IMR-90 (cell line): ENCODE measurements at regions not wholly inside any gene's neighbourhood (a gene's known extent, or its start where the extent isn't known, plus 50 kb on each side); places are given as distances from the start of the nearest gene placed in this dataset.
A peak's percentile ranks its signal among the peaks of the same experiment; 100 is the strongest.

Source experiments
- ATAC-seq: fragments of 200-7000 bp; cut with Tn5 transposase; 2 replicates; pipeline ENCODE4 v1.9.1; 2020; ENCODE audit warnings: low read depth, mild to moderate bottlenecking, moderate library complexity
- BruUV-seq: library from RNA; stranded (reverse); fragments of 400-500 nt; replicated peaks from 2 replicates; lab custom pipeline; 2021; lab: Mats Ljungman, UMichigan
- CTCF ChIA-PET: fragments of 300-600 bp; formaldehyde crosslinking; extraction: SDS; loops from one replicate; lab custom pipeline; 2021; ENCODE audit warnings: antibody characterized with exemption; lab: Yijun Ruan, JAX
- POLR2A ChIA-PET: fragments of 300-600 bp; sonication (Branson Sonifier 250); formaldehyde crosslinking; loops from one replicate; lab custom pipeline; 2022; ENCODE audit warnings: antibody characterized with exemption; ENCODE audit not compliant: unreplicated experiment; lab: Charles Lee
- DNase-seq: peaks from one replicate; pipeline ENCODE4 v3.0.0; 2013
- H2AFZ ChIP-seq: replicated peaks from 2 replicates; pipeline ENCODE3; 2013; ENCODE audit warnings: low read length, mild to moderate bottlenecking; ENCODE audit not compliant: poor library complexity
- H2AK5ac ChIP-seq: 2 replicates; pipeline ENCODE4 v1.6.1; 2013; ENCODE audit warnings: low read depth, low read length, inconsistent platforms
- H2AK9ac ChIP-seq: replicated peaks from 2 replicates; pipeline ENCODE3; 2013; ENCODE audit warnings: mild to moderate bottlenecking, low read depth, low read length, moderate library complexity; ENCODE audit not compliant: poor library complexity
- H2BK120ac ChIP-seq: 2 replicates; pipeline ENCODE4 v1.6.1; 2013; ENCODE audit warnings: low read depth, low read length, inconsistent platforms
- H2BK15ac ChIP-seq: 3 replicates; pipeline ENCODE4 v1.6.1; 2013; ENCODE audit warnings: low read depth, low read length, inconsistent platforms
- H2BK20ac ChIP-seq: 2 replicates; pipeline ENCODE4 v1.6.1; 2013; ENCODE audit warnings: low read depth, mild to moderate bottlenecking, inconsistent platforms, low read length, moderate library complexity
- H2BK5ac ChIP-seq: 2 replicates; pipeline ENCODE4 v1.6.1; 2013; ENCODE audit warnings: mild to moderate bottlenecking, low read depth, low read length, inconsistent platforms; ENCODE audit not compliant: poor library complexity, severe bottlenecking
- H3K14ac ChIP-seq: replicated peaks from 2 replicates; pipeline ENCODE4 v1.6.1; 2013; ENCODE audit warnings: low read depth, low read length, inconsistent platforms
- H3K18ac ChIP-seq: 2 replicates; pipeline ENCODE4 v1.6.1; 2013; ENCODE audit warnings: low read depth, low read length, control low read depth
- H3K23ac ChIP-seq: 2 replicates; pipeline ENCODE4 v1.6.1; 2013; ENCODE audit warnings: low read depth, low read length, inconsistent platforms
- H3K27ac ChIP-seq: 2 replicates; pipeline ENCODE4 v1.5.1; 2013; ENCODE audit warnings: mild to moderate bottlenecking, control low read depth, low read length; ENCODE audit not compliant: insufficient read depth
- H3K27me3 ChIP-seq: 2 replicates; pipeline ENCODE4 v1.6.1; 2013; ENCODE audit warnings: low read length; ENCODE audit not compliant: control insufficient read depth, insufficient read depth
- H3K36me3 ChIP-seq: 2 replicates; pipeline ENCODE4 v1.6.1; 2013; ENCODE audit warnings: low read length, mixed read lengths; ENCODE audit not compliant: control insufficient read depth, insufficient read depth
- H3K4ac ChIP-seq: 2 replicates; pipeline ENCODE4 v1.6.1; 2013; ENCODE audit warnings: low read depth, low read length, inconsistent platforms
- H3K4me1 ChIP-seq: 2 replicates; pipeline ENCODE4 v1.6.1; 2013; ENCODE audit warnings: low read length, mixed read lengths; ENCODE audit not compliant: control insufficient read depth, insufficient read depth
- H3K4me2 ChIP-seq: 2 replicates; pipeline ENCODE4 v1.6.1; 2013; ENCODE audit warnings: low read depth, mild to moderate bottlenecking, control low read depth, low read length, moderate library complexity
- H3K4me3 ChIP-seq: 2 replicates; pipeline ENCODE4 v1.5.1; 2013; ENCODE audit warnings: low read depth, mild to moderate bottlenecking, control low read depth, low read length, moderate library complexity; ENCODE audit not compliant: insufficient read depth
- H3K56ac ChIP-seq: 2 replicates; pipeline ENCODE4 v1.6.1; 2013; ENCODE audit warnings: low read length, inconsistent platforms; ENCODE audit not compliant: insufficient read depth; ENCODE audit errors: extremely low read depth
- H3K79me1 ChIP-seq, 2 experiments: 2 replicates each; pipeline ENCODE4 v1.6.1; 2013; ENCODE audit warnings: low read length in 2 of 2, inconsistent platforms in 1 of 2, low read depth in 1 of 2
- H3K9ac ChIP-seq: 2 replicates; pipeline ENCODE4 v1.6.1; 2013; ENCODE audit warnings: low read depth, low read length, control low read depth
- H3K9me1 ChIP-seq: 2 replicates; pipeline ENCODE4 v1.6.1; 2013; ENCODE audit warnings: low read length, inconsistent platforms; ENCODE audit not compliant: insufficient read depth
- H3K9me3 ChIP-seq: 2 replicates; pipeline ENCODE4 v1.6.1; 2013; ENCODE audit warnings: low read length; ENCODE audit not compliant: control insufficient read depth, insufficient read depth
- H4K20me1 ChIP-seq: 2 replicates; pipeline ENCODE4 v1.6.1; 2013; ENCODE audit warnings: low read length, inconsistent platforms; ENCODE audit not compliant: insufficient read depth
- H4K5ac ChIP-seq: 2 replicates; pipeline ENCODE4 v1.6.1; 2013; ENCODE audit warnings: mild to moderate bottlenecking, low read depth, low read length, control low read depth
- H4K8ac ChIP-seq, 2 experiments: 2 replicates each; pipeline ENCODE4 v1.6.1; 2013; ENCODE audit warnings: low read depth in 2 of 2, low read length in 2 of 2, control low read depth in 1 of 2, inconsistent platforms in 1 of 2
- H4K91ac ChIP-seq: 2 replicates; pipeline ENCODE4 v1.6.1; 2013; ENCODE audit warnings: low read depth, low read length, inconsistent platforms; ENCODE audit not compliant: insufficient read depth
- BHLHE40 ChIP-seq: fragments of 150-350 bp; IDR thresholded peaks from 2 replicates; pipeline ENCODE4 v1.6.1; 2016; ENCODE audit warnings: mild to moderate bottlenecking, low read depth, low read length
- CHD1 ChIP-seq: IDR thresholded peaks from 2 replicates; pipeline ENCODE4 v1.6.1; 2012; ENCODE audit warnings: low read depth, low read length, improper control_type of control experiment
- CTCF ChIP-seq: conservative IDR thresholded peaks from 2 replicates; pipeline ENCODE4 v1.5.1; 2012; ENCODE audit warnings: mild to moderate bottlenecking, low read depth, low read length, improper control_type of control experiment
- ELK1 ChIP-seq: fragments of 150-350 bp; IDR thresholded peaks from 2 replicates; pipeline ENCODE4 v1.6.1; 2016; ENCODE audit warnings: low read depth, mild to moderate bottlenecking, low read length, moderate library complexity, borderline replicate concordance
- FOS ChIP-seq: fragments of 150-350 bp; IDR thresholded peaks from 2 replicates; pipeline ENCODE4 v1.6.1; 2016; ENCODE audit warnings: low read depth, low read length
- MAFK ChIP-seq: IDR thresholded peaks from 2 replicates; pipeline ENCODE4 v1.6.1; 2012; ENCODE audit warnings: low read depth, low read length, improper control_type of control experiment
- MXI1 ChIP-seq: IDR thresholded peaks from 2 replicates; pipeline ENCODE4 v1.6.1; 2012; ENCODE audit warnings: low read depth, mild to moderate bottlenecking, low read length, moderate library complexity, borderline replicate concordance
- NFE2L2 ChIP-seq: fragments of 150-350 bp; IDR thresholded peaks from 2 replicates; pipeline ENCODE4 v1.6.1; 2016; ENCODE audit warnings: low read depth, mild to moderate bottlenecking, low read length
- RCOR1 ChIP-seq: IDR thresholded peaks from 2 replicates; pipeline ENCODE4 v1.6.1; 2012; ENCODE audit warnings: mild to moderate bottlenecking, low read length, improper control_type of control experiment; ENCODE audit not compliant: insufficient replicate concordance
- RFX5 ChIP-seq: IDR thresholded peaks from 2 replicates; pipeline ENCODE4 v1.8.0; 2012; ENCODE audit warnings: low read depth, mild to moderate bottlenecking, low read length, moderate library complexity
- USF2 ChIP-seq: fragments of 150-350 bp; IDR thresholded peaks from 2 replicates; pipeline ENCODE4 v1.6.1; 2017; ENCODE audit warnings: mild to moderate bottlenecking, antibody characterized with exemption, low read length, low read depth
- WGBS, 2 experiments: methylation state at CpG; one replicate each; pipeline versions ENCODE4 v1.1.5 to v1.1.7; 2013; ENCODE audit warnings: missing lambda C conversion rate in 2 of 2; ENCODE audit not compliant: insufficient read length in 1 of 2; ENCODE audit errors: extremely low coverage in 2 of 2; 5-methylcytosine and 5-hydroxymethylcytosine counted together
- dilution Hi-C: fragments of 300-500 bp; cut with HindIII; formaldehyde crosslinking; loops from one replicate; pipeline ENCODE4 v1.14.3; 2018; ENCODE audit warnings: low sequenced_read_pairs; ENCODE audit not compliant: unreplicated experiment
- in situ Hi-C: fragments of 300-500 bp; cut with MboI; formaldehyde crosslinking; loops from 3 replicates; pipeline ENCODE4 v1.14.3; 2019; ENCODE audit warnings: low sequenced_read_pairs, inconsistent platforms, mixed read lengths
- intact Hi-C: fragments of 100-400 bp; cut with micrococcal nuclease; formaldehyde crosslinking; loops from 2 replicates; pipeline ENCODE4 v1.10.0; 2022

DNA sequence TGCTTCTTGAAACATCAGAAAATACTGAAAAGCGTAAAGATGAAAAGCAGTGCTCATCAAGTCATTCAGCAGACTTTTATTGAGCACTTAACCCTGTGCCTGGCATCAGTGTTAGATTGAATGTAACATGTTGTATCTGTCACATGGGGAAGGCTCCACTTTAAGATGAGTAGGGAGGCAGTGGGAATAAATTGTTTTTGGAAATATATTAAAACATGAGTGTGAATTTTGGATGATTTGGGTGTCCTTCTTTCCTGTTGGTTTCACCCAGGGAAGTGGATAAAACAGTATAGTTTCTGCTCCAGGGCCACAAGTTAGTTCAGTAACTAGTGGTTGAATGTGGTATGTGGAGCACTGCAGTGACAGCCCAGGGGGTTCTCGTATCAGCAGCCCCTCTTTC is 301.4 kb upstream of the TPM1 start:
- ATAC-seq (no peak), DNase-seq (no peak)
- H2BK120ac ChIP-seq: no peak overlapping the region
- H3K18ac ChIP-seq: no peak overlapping the region
- no peak overlapping the region for H3K14ac ChIP-seq
- H3K56ac ChIP-seq: no peak overlapping the region
- no peak overlapping the region for H2AK9ac ChIP-seq
- no peak overlapping the region for H4K8ac ChIP-seq
- no peak overlapping the region for H2BK5ac ChIP-seq
- no peaks in the 10 kb centered on the region for H4K20me1 ChIP-seq
- BruUV-seq: no TSS peak
- no peak overlapping the region for H3K9ac ChIP-seq
- no peak overlapping the region for H3K23ac ChIP-seq
- no peak overlapping the region for H3K4me3 ChIP-seq
- POLR2A ChIA-PET: no interaction called here
- in situ Hi-C loops: loop anchor here (10.0 kb wide), 1 partner anchor 346 kb away; the partner anchor contains the start of gene TLN2
- H2BK15ac ChIP-seq: no peak overlapping the region
- intact Hi-C loops: loop anchor here (5.0 kb wide), 1 partner anchor 124 kb away; no protein-coding TSS in a partner anchor
- H3K4ac ChIP-seq: no peak overlapping the region
- H3K27ac ChIP-seq: no peak overlapping the region
- H3K36me3 ChIP-seq: peaks cover 14% of the 10 kb centered on the region
- H4K5ac ChIP-seq: no peak overlapping the region
- H3K4me2 ChIP-seq: no peak overlapping the region
- no peak overlapping the region for H4K91ac ChIP-seq
- no peaks in the 10 kb centered on the region for H3K27me3 ChIP-seq
- H3K4me1 ChIP-seq: peaks cover 15% of the 10 kb centered on the region
- no peaks in the 10 kb centered on the region for H3K9me3 ChIP-seq
- no peak overlapping the region for H2AFZ ChIP-seq
- TF ChIP-seq RCOR1 (no peak), NFE2L2 (no peak), CHD1 (no peak), ELK1 (no peak), USF2 (no peak), CTCF (no peak), FOS (no peak), MXI1 (no peak), BHLHE40 (no peak), RFX5 (no peak), MAFK (no peak)
- dilution Hi-C loops: no loop called here
- CTCF ChIA-PET: interaction anchor here (0.7 to 1.0 kb wide), 4 partner anchors 11 to 251 kb away, joined by 3 read pairs; no protein-coding TSS in a partner anchor
- peaks cover 0 to 3% of the 10 kb centered on the region in 2 experiments; a peak in 1 of 4 replicates for H3K79me1 ChIP-seq
- H2AK5ac ChIP-seq: no peak overlapping the region
- WGBS, 2 experiments: no CpG with 5 or more reads among the region's 2 CpGs
- peak overlapping the region; percentile 9; the same call in 1 of the 2 replicates for H2BK20ac ChIP-seq
- peaks cover 12% of the 10 kb centered on the region for H3K9me1 ChIP-seq
